DND-41 (cell line): ENCODE measurements at regions not wholly inside any gene's neighbourhood (a gene's known extent, or its start where the extent isn't known, plus 50 kb on each side); places are given as distances from the start of the nearest gene placed in this dataset.

Experiments
- CTCF ChIP-seq: IDR thresholded peaks from 2 replicates; pipeline ENCODE4 v1.5.1; 2012; ENCODE audit warnings: borderline replicate concordance, low read length, moderate library complexity, mild to moderate bottlenecking; ENCODE audit not compliant: poor library complexity, severe bottlenecking; ENCODE audit errors: extremely low read depth
- EZH2 ChIP-seq: IDR thresholded peaks from 3 replicates; pipeline ENCODE4 v1.6.1; 2012; ENCODE audit warnings: borderline replicate concordance, low read depth, mild to moderate bottlenecking, moderate library complexity, low read length, inconsistent platforms; ENCODE audit not compliant: severe bottlenecking

GRCh38 chr14:106141242-106142220 lies 615.1 kb downstream of the TMEM121 start:
- TF ChIP-seq CTCF (peak; percentile 53), EZH2 (no peak)
